Muscle of back (tissue), 3 donors: ENCODE measurements at regions not wholly inside any gene's neighbourhood (a gene's known extent, or its start where the extent isn't known, plus 50 kb on each side); places are given as distances from the start of the nearest gene placed in this dataset.
A peak's percentile ranks its signal among the peaks of the same experiment; 100 is the strongest.
"Not testable (repeated sequence)": the region's sequence is repeated elsewhere in the genome, so short reads cannot be mapped to it uniquely, and the experiment has no call there.

Experiments
- DNase-seq, 3 donors: peaks; one replicate each; pipeline versions ENCODE4 v3.0.0 to v3.0.0-alpha.2; 2013

DNA sequence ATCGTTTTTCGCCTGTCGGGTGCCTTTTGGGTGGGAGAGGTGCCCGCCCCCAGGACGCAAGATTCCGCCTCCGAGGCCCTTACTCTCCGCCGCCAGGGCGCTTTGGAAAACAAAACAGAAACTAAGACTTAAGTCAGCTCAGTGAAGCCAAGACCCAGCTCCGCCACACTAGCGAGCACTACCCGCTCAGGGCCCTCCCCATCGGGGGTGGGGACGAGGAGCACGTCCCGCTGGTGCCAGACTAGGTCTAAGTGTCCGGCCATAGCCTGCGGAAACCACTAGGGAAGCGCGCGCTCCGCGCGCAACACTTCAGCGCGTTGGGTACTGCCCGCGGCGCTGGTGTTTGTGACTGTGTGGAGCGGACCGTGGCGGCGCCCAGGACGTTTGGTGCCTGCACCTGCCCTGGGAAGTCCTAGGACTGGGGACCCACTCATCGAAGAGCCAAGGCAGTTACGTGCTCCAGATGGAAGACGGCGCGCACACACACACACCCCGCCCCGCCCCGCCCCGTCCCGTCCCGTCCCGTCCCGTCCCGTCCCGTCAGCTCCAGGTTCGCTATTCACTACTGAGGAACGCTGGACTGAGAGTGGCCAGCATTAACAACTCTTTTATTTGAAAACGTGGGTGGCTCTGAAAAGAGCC is 57.6 kb upstream of the BOLA1 start:
- DNase-seq: not testable (repeated sequence)

GRCh38 chr1:149842458-149843064 is 56.8 kb upstream of the BOLA1 start:
- not testable (repeated sequence) for DNase-seq

- DNase-seq: peak in 2 of 3 donors; percentile 18 to 62
These were observed 55.8 kb upstream of the BOLA1 start for GRCh38 chr1:149843431-149844041.

DNA sequence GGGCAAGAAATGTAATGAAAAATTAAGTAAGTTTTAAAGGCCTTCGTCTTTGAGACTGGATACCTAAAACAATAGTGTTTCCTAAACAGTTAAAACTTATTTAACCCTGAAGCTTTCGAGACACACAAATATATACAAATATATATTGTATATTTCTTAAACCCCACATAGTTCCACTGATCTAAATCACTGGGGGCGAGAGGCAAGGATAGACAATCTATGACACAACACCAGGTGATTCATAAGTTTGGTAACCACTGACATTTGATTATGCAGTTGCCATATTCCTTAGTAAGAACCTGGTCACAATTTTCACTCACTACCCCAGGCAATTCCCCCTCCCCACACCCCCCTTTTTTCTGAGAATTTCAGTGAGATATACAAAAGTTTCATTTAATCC is 55.3 kb upstream of the BOLA1 start:
- DNase-seq: peak in 1 of 3 donors; percentile 16

GRCh38 chr1:149844650-149845255 is 54.6 kb upstream of the BOLA1 start:
- peak in 1 of 3 donors; percentile 5 for DNase-seq

GRCh38 chr1:149845416-149845815 is 54.0 kb upstream of the BOLA1 start:
- DNase-seq: peak in 1 of 3 donors; percentile 12

- DNase-seq: peak in 1 of 3 donors; percentile 2
These were observed 53.3 kb upstream of the BOLA1 start for GRCh38 chr1:149846042-149846441.

DNA sequence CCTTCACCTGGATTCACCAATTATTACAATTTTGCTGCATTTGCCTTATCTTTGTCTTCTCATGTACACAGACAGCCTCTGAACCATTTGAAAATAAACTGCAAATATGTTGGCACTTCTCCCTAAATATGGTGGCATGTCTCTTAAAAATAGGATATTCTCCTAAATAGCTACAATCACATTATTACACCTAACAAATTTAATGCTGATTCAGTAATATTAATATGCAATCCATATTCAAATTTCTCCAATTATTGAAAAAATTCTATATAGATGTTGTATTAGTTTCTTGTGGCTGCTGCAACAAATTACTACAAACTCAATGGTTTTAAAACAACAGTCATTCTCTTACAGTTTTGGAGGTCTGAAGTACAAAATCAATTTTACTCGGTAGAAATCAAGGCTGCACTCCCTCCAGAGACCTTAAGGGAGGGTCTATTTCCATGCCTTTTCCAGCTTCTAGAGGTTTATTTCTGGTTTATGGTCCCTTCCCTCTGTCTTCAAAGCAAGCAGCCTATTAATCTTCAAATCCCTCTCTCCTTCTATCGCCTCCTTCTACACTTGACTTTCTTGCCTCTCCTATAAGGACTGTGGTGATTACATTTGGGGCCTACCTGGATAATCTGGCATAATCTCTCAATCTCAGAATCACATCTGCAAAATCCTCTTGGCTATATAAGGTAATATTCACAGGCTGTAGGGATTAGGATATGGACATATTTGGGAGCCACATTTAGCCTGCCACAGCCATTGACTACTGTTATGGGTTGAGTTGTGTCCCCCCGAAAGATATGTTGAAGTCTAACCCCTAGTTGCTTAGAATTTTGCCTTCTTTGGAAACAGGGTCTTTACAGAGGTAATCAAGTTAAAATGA is 52.5 kb upstream of the BOLA1 start:
- peak in 1 of 3 donors; percentile 6 for DNase-seq

GRCh38 chr1:149848340-149849110 is 50.8 kb upstream of the BOLA1 start:
- DNase-seq: peak in 1 of 3 donors; percentile 26

DNA sequence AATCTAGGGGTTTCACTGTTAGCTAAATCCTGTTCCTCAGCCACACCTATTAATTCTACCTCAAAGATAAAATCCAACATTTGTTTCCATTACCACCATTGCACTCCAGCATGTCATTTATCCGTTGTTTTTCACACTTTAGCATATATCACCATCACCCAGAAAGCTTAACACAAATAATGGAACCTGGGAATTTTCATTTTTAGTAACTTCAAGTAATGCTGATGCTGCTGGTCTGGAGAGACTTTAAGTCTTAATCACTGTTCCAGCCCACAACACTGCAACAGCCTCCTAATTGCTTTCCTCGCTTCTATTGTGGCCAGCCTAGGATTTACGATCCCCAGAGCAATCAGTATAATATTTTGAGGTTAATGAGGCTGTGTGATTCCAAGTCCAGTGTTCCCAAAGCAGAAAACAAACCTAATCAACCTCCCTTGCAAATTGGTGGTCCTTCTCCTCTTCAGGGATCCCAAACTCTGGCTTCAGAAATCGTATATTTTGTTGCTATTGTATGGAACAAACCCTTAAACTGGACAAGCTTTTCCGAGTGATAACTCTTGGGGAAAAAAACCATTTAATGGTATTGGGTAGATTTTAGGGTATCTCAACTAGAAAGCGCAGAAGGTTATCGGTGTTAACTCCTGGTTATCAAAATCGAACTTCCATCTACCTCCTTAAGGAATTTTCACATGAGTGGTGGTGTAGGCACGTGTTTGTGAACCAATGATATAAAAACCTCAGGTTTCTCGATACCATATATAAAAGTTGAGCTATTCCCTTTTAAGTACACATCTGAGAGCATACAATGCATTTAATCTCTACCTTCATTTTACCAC is 50.0 kb upstream of the BOLA1 start:
- peak in 1 of 3 donors; percentile 30 for DNase-seq
